Activated B cell treated with CpG ODN at 0.5 μM for 24 hours (primary cell): ENCODE measurements at regions not wholly inside any gene's neighbourhood (a gene's known extent, or its start where the extent isn't known, plus 50 kb on each side); places are given as distances from the start of the nearest gene placed in this dataset.

ENCODE experiments used
- ATAC-seq: fragments of 200-7000 bp; cut with Tn5 transposase; one replicate; pipeline ENCODE4 v1.10.0; 2021; ENCODE audit warnings: low read depth, mild to moderate bottlenecking, moderate library complexity
- CTCF ChIA-PET: fragments of 350-600 bp; sonication (Branson Sonifier 250); formaldehyde crosslinking; loops from one replicate; lab custom pipeline; 2021; ENCODE audit warnings: antibody characterized with exemption; lab: Charles Lee
- POLR2A ChIA-PET: fragments of 350-600 bp; sonication (Branson Sonifier 250); formaldehyde crosslinking; loops from one replicate; lab custom pipeline; 2021; ENCODE audit warnings: antibody characterized with exemption; lab: Charles Lee
- DNase-seq: peaks from one replicate; pipeline ENCODE4 v3.0.0; 2022
- H3K27ac Mint-ChIP-seq: one replicate; pipeline ENCODE4 v1.8.0; 2020; ENCODE audit warnings: mixed read lengths
- H3K27me3 Mint-ChIP-seq: one replicate; pipeline ENCODE4 v1.8.0; 2021; ENCODE audit warnings: mixed read lengths
- H3K36me3 Mint-ChIP-seq: one replicate; pipeline ENCODE4 v1.8.0; 2021; ENCODE audit warnings: low read depth, mixed read lengths
- H3K4me1 Mint-ChIP-seq: one replicate; pipeline ENCODE4 v1.8.0; 2021; ENCODE audit warnings: mixed read lengths
- H3K4me3 Mint-ChIP-seq: one replicate; pipeline ENCODE4 v1.8.0; 2020; ENCODE audit warnings: mild to moderate bottlenecking, mixed read lengths
- H3K9me3 Mint-ChIP-seq: one replicate; pipeline ENCODE4 v1.8.0; 2020; ENCODE audit warnings: mixed read lengths
- CTCF ChIP-seq: fragments of 200-600 bp; IDR thresholded peaks from one replicate; pipeline ENCODE4 v1.8.0; 2022; ENCODE audit warnings: antibody characterized with exemption, mild to moderate bottlenecking
- intact Hi-C: fragments of 100-400 bp; cut with micrococcal nuclease; formaldehyde crosslinking; loops from one replicate; pipeline ENCODE4 v1.15.1; 2024

- DNase-seq (no peak), ATAC-seq (no peak)
- H3K27me3 Mint-ChIP-seq, result peaks cover 2% of the 10 kb centered on the region
- ChIA-PET POLR2A (no interaction called here), CTCF (no interaction called here)
- intact Hi-C loops, result no loop called here
- H3K27ac Mint-ChIP-seq, result no peak overlapping the region
- TF ChIP-seq CTCF, result no peak
- no peak overlapping the region for H3K4me3 Mint-ChIP-seq
- no peaks in the 10 kb centered on the region for H3K36me3 Mint-ChIP-seq
- H3K9me3 Mint-ChIP-seq, result no peaks in the 10 kb centered on the region
- no peaks in the 10 kb centered on the region for H3K4me1 Mint-ChIP-seq
Measured at GRCh38 chr2:191593622-191594385, 84.1 kb upstream of the NABP1 start.

DNA sequence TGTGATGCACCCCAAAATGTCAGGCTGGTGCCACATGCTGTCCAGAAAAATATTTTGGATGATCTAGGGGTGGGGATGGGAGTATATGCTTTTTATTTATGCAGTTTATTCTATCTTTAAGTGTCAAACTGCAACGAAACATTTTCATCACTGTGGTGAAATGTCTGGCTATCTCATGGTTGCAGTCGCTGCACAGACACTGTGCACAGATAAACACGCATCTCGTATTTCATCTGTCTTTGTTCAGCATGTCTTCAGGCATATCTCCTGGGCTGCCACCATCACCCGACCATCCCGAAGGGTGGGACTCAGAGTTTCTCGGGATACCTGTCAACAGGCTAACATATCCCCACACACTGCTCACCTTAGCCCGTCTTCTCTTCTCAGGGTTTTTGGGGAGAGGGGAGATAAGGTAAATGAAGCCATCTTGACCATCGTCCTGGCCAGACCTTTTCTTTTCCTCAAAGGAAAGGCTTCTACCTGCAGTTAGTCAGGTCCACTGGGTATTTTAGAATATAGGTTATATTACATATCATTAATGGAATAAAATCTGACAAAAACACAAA lies 80.7 kb upstream of the NABP1 start:
- H3K9me3 Mint-ChIP-seq, result no peaks in the 10 kb centered on the region
- no peak overlapping the region for H3K27ac Mint-ChIP-seq
- TF ChIP-seq CTCF, result no peak
- POLR2A ChIA-PET, result no interaction called here
- no peaks in the 10 kb centered on the region for H3K36me3 Mint-ChIP-seq
- H3K4me1 Mint-ChIP-seq, result no peaks in the 10 kb centered on the region
- no peak for DNase-seq
- no peak overlapping the region for H3K4me3 Mint-ChIP-seq
- H3K27me3 Mint-ChIP-seq, result peaks cover 2% of the 10 kb centered on the region
- intact Hi-C loops, result no loop called here
- ATAC-seq, result no peak
- CTCF ChIA-PET, result no interaction called here

DNA sequence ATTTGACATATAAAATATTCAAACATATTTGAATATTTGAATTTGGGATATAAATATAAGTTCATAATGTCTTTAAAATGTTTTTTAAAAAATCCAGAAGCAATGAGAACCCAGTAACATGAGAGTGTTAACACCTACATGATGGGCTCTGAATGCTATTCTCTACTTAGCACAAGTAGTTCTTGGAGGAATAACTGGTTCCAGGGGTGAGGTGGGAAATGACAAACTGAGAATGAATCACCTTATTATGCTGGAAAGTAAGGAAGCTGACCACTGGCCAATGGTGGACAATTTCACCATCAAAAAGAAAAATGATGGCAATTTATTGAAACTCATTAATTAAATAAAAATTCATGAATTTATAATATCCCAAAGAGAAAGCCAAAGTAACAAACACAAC lies 79.6 kb upstream of the NABP1 start:
- ChIA-PET CTCF (no interaction called here), POLR2A (no interaction called here)
- Mint-ChIP-seq H3K27me3 (peaks cover 2% of the 10 kb centered on the region), H3K36me3 (no peaks in the 10 kb centered on the region), H3K4me3 (no peak overlapping the region), H3K27ac (no peak overlapping the region), H3K9me3 (no peaks in the 10 kb centered on the region), H3K4me1 (no peaks in the 10 kb centered on the region)
- ATAC-seq (no peak), DNase-seq (no peak)
- intact Hi-C loops, result no loop called here
- no peak for TF ChIP-seq CTCF

DNA sequence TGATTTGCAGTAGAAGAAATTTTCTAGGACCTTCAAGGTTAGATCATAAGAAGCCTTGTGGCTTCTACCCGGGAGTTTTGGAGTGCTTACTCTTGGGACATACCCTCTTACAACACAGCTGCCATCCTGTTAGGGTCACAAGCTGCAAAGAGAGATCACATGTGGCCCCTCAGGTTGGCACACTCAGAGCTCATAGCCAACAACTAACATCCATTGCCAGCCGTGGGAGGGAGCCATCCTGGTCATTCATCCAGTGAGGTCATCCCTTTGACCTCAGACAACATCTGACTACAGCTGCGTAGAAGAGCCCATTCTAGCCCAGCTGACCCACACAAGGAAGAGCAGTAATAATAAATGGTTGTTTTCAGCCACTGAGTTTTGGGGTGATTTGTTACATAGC lies 76.9 kb upstream of the NABP1 start:
- CTCF ChIA-PET, result no interaction called here
- intact Hi-C loops, result no loop called here
- peaks cover under 1% of the 10 kb centered on the region for H3K27me3 Mint-ChIP-seq
- no peak overlapping the region for H3K27ac Mint-ChIP-seq
- no peak overlapping the region for H3K4me3 Mint-ChIP-seq
- no peaks in the 10 kb centered on the region for H3K4me1 Mint-ChIP-seq
- TF ChIP-seq CTCF, result no peak
- no peaks in the 10 kb centered on the region for H3K36me3 Mint-ChIP-seq
- no peaks in the 10 kb centered on the region for H3K9me3 Mint-ChIP-seq
- ATAC-seq (no peak), DNase-seq (no peak)
- POLR2A ChIA-PET, result interaction anchor here (0.6 to 1.1 kb wide), 2 partner anchors 77 kb away, joined by 3 read pairs; partner anchors contain the start of gene NABP1

GRCh38 chr2:191604154-191604553 lies 73.8 kb upstream of the NABP1 start:
- no peaks in the 10 kb centered on the region for H3K27me3 Mint-ChIP-seq
- intact Hi-C loops, result no loop called here
- no peaks in the 10 kb centered on the region for H3K4me1 Mint-ChIP-seq
- ChIA-PET POLR2A (no interaction called here), CTCF (no interaction called here)
- no peaks in the 10 kb centered on the region for H3K9me3 Mint-ChIP-seq
- no peak for TF ChIP-seq CTCF
- DNase-seq, result no peak
- no peak overlapping the region for H3K27ac Mint-ChIP-seq
- ATAC-seq, result no peak
- no peaks in the 10 kb centered on the region for H3K36me3 Mint-ChIP-seq
- H3K4me3 Mint-ChIP-seq, result no peak overlapping the region
